Loucy (cell line): ENCODE measurements at regions not wholly inside any gene's neighbourhood (a gene's known extent, or its start where the extent isn't known, plus 50 kb on each side); places are given as distances from the start of the nearest gene placed in this dataset.
"Not testable (repeated sequence)": the region's sequence is repeated elsewhere in the genome, so short reads cannot be mapped to it uniquely, and the experiment has no call there.

Experiments
- H2AFZ ChIP-seq: fragments of 200-600 bp; sonication (generic); 2 replicates; pipeline ENCODE4 v1.6.0; 2016; ENCODE audit warnings: antibody characterized with exemption, mild to moderate bottlenecking, low read length, moderate library complexity
- H3F3A ChIP-seq: fragments of 200-600 bp; 2 replicates; pipeline ENCODE4 v1.6.0; 2016; ENCODE audit warnings: antibody characterized with exemption, low read depth, mild to moderate bottlenecking
- H3K27me3 ChIP-seq: fragments of 200-600 bp; sonication (generic); 2 replicates; pipeline ENCODE4 v1.6.1; 2014; ENCODE audit warnings: low read length, mild to moderate bottlenecking; ENCODE audit not compliant: insufficient read depth, poor library complexity, severe bottlenecking
- H3K36me3 ChIP-seq: fragments of 200-600 bp; sonication (generic); 2 replicates; pipeline ENCODE4 v1.6.1; 2016; ENCODE audit warnings: low read length; ENCODE audit not compliant: insufficient read depth
- H3K4me1 ChIP-seq: fragments of 200-600 bp; sonication (generic); 2 replicates; pipeline ENCODE4 v1.5.1; 2014; ENCODE audit warnings: low read length, mild to moderate bottlenecking; ENCODE audit not compliant: insufficient read depth, poor library complexity, severe bottlenecking
- H3K4me2 ChIP-seq: fragments of 200-600 bp; sonication (generic); 2 replicates; pipeline ENCODE4 v1.6.0; 2014; ENCODE audit warnings: antibody characterized with exemption, low read length, low read depth, mild to moderate bottlenecking; ENCODE audit not compliant: poor library complexity, severe bottlenecking
- H3K4me3 ChIP-seq: fragments of 200-600 bp; sonication (generic); 2 replicates; pipeline ENCODE4 v1.5.1; 2014; ENCODE audit warnings: low read length, mild to moderate bottlenecking, mixed read lengths; ENCODE audit not compliant: poor library complexity, severe bottlenecking
- H3K79me2 ChIP-seq: fragments of 200-600 bp; sonication (generic); 2 replicates; pipeline ENCODE4 v1.6.1; 2014; ENCODE audit warnings: low read length; ENCODE audit not compliant: insufficient read depth
- H3K9ac ChIP-seq: fragments of 200-600 bp; sonication (generic); 2 replicates; pipeline ENCODE4 v1.6.0; 2014; ENCODE audit warnings: mild to moderate bottlenecking, low read depth, low read length, moderate library complexity; ENCODE audit not compliant: poor library complexity, severe bottlenecking
- H3K9me2 ChIP-seq: fragments of 200-600 bp; sonication (generic); replicated peaks from 2 replicates; pipeline ENCODE4 v1.6.1; 2016; ENCODE audit warnings: low read depth, low read length, mixed read lengths
- H3K9me3 ChIP-seq: fragments of 200-600 bp; sonication (generic); 2 replicates; pipeline ENCODE4 v1.6.1; 2014; ENCODE audit warnings: mild to moderate bottlenecking, antibody characterized with exemption, low read length, low read depth; ENCODE audit not compliant: insufficient read depth
- H4K20me1 ChIP-seq: fragments of 200-600 bp; sonication (generic); 2 replicates; pipeline ENCODE4 v1.6.0; 2014; ENCODE audit warnings: antibody characterized with exemption, low read length, mild to moderate bottlenecking; ENCODE audit not compliant: insufficient read depth, poor library complexity, severe bottlenecking
- EZH2phosphoT487 ChIP-seq: fragments of 200-600 bp; IDR thresholded peaks from 2 replicates; pipeline ENCODE4 v1.6.1; 2018; ENCODE audit warnings: antibody characterized with exemption, mild to moderate bottlenecking, moderate library complexity, borderline replicate concordance
- TF ChIP-seq, protein P1 (sequence below): fragments of 200-600 bp; sonication (generic); conservative IDR thresholded peaks from 2 replicates; pipeline ENCODE4 v1.5.1; 2014; ENCODE audit warnings: mild to moderate bottlenecking, antibody characterized with exemption, low read length

- no peaks in the 10 kb centered on the region for H4K20me1 ChIP-seq
- H3K27me3 ChIP-seq = no peaks in the 10 kb centered on the region
- H3K4me3 ChIP-seq = no peak overlapping the region
- H3K36me3 ChIP-seq = no peaks in the 10 kb centered on the region
- no peak overlapping the region for H3K9ac ChIP-seq
- no peak overlapping the region for H2AFZ ChIP-seq
- no peak overlapping the region for H3K4me2 ChIP-seq
- no peaks in the 10 kb centered on the region for H3K9me2 ChIP-seq
- no peaks in the 10 kb centered on the region for H3F3A ChIP-seq
- TF ChIP-seq EZH2phosphoT487 = no peak
- TF ChIP-seq, protein P1, sequence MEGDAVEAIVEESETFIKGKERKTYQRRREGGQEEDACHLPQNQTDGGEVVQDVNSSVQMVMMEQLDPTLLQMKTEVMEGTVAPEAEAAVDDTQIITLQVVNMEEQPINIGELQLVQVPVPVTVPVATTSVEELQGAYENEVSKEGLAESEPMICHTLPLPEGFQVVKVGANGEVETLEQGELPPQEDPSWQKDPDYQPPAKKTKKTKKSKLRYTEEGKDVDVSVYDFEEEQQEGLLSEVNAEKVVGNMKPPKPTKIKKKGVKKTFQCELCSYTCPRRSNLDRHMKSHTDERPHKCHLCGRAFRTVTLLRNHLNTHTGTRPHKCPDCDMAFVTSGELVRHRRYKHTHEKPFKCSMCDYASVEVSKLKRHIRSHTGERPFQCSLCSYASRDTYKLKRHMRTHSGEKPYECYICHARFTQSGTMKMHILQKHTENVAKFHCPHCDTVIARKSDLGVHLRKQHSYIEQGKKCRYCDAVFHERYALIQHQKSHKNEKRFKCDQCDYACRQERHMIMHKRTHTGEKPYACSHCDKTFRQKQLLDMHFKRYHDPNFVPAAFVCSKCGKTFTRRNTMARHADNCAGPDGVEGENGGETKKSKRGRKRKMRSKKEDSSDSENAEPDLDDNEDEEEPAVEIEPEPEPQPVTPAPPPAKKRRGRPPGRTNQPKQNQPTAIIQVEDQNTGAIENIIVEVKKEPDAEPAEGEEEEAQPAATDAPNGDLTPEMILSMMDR = no peak
- no peaks in the 10 kb centered on the region for H3K4me1 ChIP-seq
- no peaks in the 10 kb centered on the region for H3K79me2 ChIP-seq
- no peaks in the 10 kb centered on the region for H3K9me3 ChIP-seq
These were observed 57.8 kb downstream of the OR2B2 start for GRCh38 chr6:27854421-27854820.

DNA sequence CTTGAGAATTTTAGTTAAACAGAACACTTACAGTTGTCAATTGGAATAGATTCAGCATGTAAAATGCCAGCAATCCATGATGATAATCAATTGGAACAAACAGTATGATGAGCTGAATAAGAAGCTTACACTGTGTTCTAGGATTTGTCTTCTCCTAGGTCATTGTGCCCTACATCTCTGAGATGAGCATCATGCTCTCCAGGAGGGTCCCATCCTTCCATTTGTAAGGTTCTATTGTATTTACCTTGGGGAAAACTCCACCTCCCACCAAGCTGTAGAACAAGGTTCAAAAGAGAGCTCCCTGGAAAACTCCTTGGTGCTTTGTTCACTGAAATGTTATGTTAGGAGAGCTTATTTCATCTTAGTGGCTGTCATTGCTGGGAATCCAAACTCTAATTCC lies 60.8 kb downstream of the OR2B2 start:
- Histone ChIP-seq H3K9me3 (no peaks in the 10 kb centered on the region), H3F3A (no peaks in the 10 kb centered on the region), H3K9ac (no peak overlapping the region), H3K9me2 (no peaks in the 10 kb centered on the region), H2AFZ (no peak overlapping the region), H3K36me3 (no peaks in the 10 kb centered on the region), H3K4me3 (no peak overlapping the region), H4K20me1 (no peaks in the 10 kb centered on the region), H3K4me1 (no peaks in the 10 kb centered on the region), H3K79me2 (no peaks in the 10 kb centered on the region), H3K27me3 (no peaks in the 10 kb centered on the region), H3K4me2 (no peak overlapping the region)
- TF ChIP-seq, protein P1 = no peak
- no peak for TF ChIP-seq EZH2phosphoT487

DNA sequence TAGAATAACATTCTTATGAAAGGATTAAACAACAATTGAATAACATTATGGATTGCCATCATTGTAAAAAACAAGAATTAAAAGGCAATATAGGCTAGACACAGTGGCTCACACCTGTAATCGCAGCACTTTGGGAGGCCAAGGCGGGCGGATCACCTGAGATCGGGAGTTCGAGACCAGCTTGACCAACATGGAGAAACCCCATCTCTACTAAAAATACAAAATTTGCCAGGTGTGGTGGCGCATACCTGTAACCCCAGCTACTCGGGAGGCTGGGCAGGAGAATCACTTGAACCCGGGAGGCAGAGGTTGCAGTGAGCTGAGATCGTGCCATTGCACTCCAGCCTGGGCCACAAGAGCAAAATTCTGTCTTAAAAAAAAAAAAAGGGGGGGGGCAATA lies 63.2 kb downstream of the OR2B2 start:
- not testable (repeated sequence) for H3K4me1 ChIP-seq, H3K9me3 ChIP-seq, H3F3A ChIP-seq, H4K20me1 ChIP-seq, H3K9ac ChIP-seq, H3K36me3 ChIP-seq, H3K4me2 ChIP-seq, H3K79me2 ChIP-seq, H3K4me3 ChIP-seq, H3K9me2 ChIP-seq, H2AFZ ChIP-seq, H3K27me3 ChIP-seq

DNA sequence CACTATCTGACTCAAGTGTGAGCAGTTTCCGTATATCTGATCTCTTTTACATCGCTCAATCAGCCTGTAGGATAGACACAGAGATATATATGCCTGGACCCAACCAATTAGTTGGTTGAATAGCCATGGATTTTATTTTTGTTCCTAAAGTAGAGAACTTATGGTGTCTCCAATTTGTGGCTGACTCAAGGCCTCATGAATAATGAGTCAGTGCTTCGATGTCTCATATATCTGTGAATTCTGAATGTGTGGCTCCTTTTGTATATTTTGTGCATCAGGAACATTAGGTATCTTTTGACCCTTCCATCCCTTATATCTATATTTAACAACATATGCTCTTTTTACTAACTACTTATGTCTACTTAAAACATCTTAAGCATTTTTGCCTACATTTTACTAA lies 64.5 kb downstream of the OR2B2 start:
- no peaks in the 10 kb centered on the region for H3K36me3 ChIP-seq
- no peaks in the 10 kb centered on the region for H3K79me2 ChIP-seq
- H4K20me1 ChIP-seq = no peaks in the 10 kb centered on the region
- no peak overlapping the region for H3K4me2 ChIP-seq
- no peak overlapping the region for H2AFZ ChIP-seq
- H3K9ac ChIP-seq = no peak overlapping the region
- TF ChIP-seq, protein P1 = no peak
- TF ChIP-seq EZH2phosphoT487 = no peak
- H3K4me3 ChIP-seq = no peak overlapping the region
- no peaks in the 10 kb centered on the region for H3K4me1 ChIP-seq
- H3K27me3 ChIP-seq = no peaks in the 10 kb centered on the region
- H3F3A ChIP-seq = no peaks in the 10 kb centered on the region
- no peaks in the 10 kb centered on the region for H3K9me2 ChIP-seq
- no peaks in the 10 kb centered on the region for H3K9me3 ChIP-seq
